Stimulated activated CD4-positive, alpha-beta T cell treated with anti-CD3 and anti-CD28 coated beads, Interleukin-4, amount 100 ng/mL, for 24 hours (primary cell): ENCODE measurements at regions not wholly inside any gene's neighbourhood (a gene's known extent, or its start where the extent isn't known, plus 50 kb on each side); places are given as distances from the start of the nearest gene placed in this dataset.

ENCODE experiments used
- DNase-seq: peaks from one replicate; pipeline ENCODE4 v3.0.0-alpha.2; 2020

GRCh38 chr3:66692766-66693150 lies 191.9 kb upstream of the LRIG1 start:
- DNase-seq, result no peak

- no peak for DNase-seq
These were observed 192.7 kb upstream of the LRIG1 start for GRCh38 chr3:66693461-66694031.

- no peak for DNase-seq
These were observed 201.3 kb upstream of the LRIG1 start for GRCh38 chr3:66702126-66702525.

- no peak for DNase-seq
These were observed 202.7 kb upstream of the LRIG1 start for GRCh38 chr3:66703501-66703900.

- no peak for DNase-seq
These were observed 204.3 kb upstream of the LRIG1 start for GRCh38 chr3:66705076-66705475.

- DNase-seq, result no peak
These were observed 206.1 kb upstream of the LRIG1 start for GRCh38 chr3:66706890-66707289.

- DNase-seq, result no peak
These were observed 208.7 kb upstream of the LRIG1 start for GRCh38 chr3:66709532-66709931.

GRCh38 chr3:66712210-66712609 lies 211.4 kb upstream of the LRIG1 start:
- DNase-seq, result no peak

- DNase-seq, result no peak
These were observed 213.1 kb upstream of the LRIG1 start for GRCh38 chr3:66713921-66714320.

GRCh38 chr3:66715806-66716205 lies 215.0 kb upstream of the LRIG1 start:
- no peak for DNase-seq

GRCh38 chr3:66717806-66718205 lies 217.0 kb upstream of the LRIG1 start:
- DNase-seq, result no peak

- DNase-seq, result no peak
These were observed 219.1 kb upstream of the LRIG1 start for GRCh38 chr3:66719796-66720356.

GRCh38 chr3:66720508-66720907 lies 219.7 kb upstream of the LRIG1 start:
- no peak for DNase-seq

GRCh38 chr3:66722675-66723074 lies 221.9 kb upstream of the LRIG1 start:
- no peak for DNase-seq

- no peak for DNase-seq
These were observed 222.4 kb upstream of the LRIG1 start for GRCh38 chr3:66723231-66723630.

GRCh38 chr3:66729687-66730393 lies 229.0 kb upstream of the LRIG1 start:
- no peak for DNase-seq

GRCh38 chr3:66738625-66739365 lies 238.0 kb upstream of the LRIG1 start:
- no peak for DNase-seq

- DNase-seq, result no peak
These were observed 239.4 kb upstream of the LRIG1 start for GRCh38 chr3:66740260-66740659.

GRCh38 chr3:66744521-66744920 lies 243.7 kb upstream of the LRIG1 start:
- DNase-seq, result no peak

- DNase-seq, result no peak
These were observed 244.2 kb upstream of the LRIG1 start for GRCh38 chr3:66744986-66745385.

GRCh38 chr3:66747261-66747660 lies 246.4 kb upstream of the LRIG1 start:
- DNase-seq, result no peak

- DNase-seq, result no peak
These were observed 246.9 kb upstream of the LRIG1 start for GRCh38 chr3:66747696-66748095.

- no peak for DNase-seq
These were observed 247.5 kb upstream of the LRIG1 start for GRCh38 chr3:66748175-66748876.
